Stimulated activated CD8-positive, alpha-beta memory T cell treated with anti-CD3 and anti-CD28 coated beads, Interleukin-7, amount 100 ng/mL, for 48 hours (primary cell): ENCODE measurements at regions not wholly inside any gene's neighbourhood (a gene's known extent, or its start where the extent isn't known, plus 50 kb on each side); places are given as distances from the start of the nearest gene placed in this dataset.
A peak's percentile ranks its signal among the peaks of the same experiment; 100 is the strongest.

Experiments
- DNase-seq, 2 donors: peaks; one replicate each; pipeline ENCODE4 v3.0.0-alpha.2; 2020; ENCODE audit warnings: low read depth in 1 of 2; ENCODE audit errors: extremely low read depth in 1 of 2

DNA sequence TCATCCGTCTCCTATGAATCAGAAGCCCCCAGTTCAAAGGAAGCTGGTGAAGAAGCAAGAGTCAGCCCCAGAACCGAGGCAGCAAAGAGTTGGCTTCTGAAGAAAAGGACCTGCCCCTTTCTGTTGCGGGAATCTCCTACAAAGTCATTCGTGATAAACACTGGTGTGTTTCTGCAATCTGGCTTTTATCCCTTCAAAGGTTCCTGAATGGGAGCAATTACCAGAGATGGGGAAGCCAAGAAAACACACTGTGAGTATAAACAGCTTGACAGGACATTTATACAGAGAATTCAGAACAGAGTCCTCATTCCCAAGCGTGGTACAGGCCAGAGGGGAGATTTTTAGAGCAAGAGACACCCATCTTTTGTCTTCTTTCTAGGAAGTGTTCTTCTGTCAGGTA, 226.8 kb upstream of the LNX1 start:
- DNase-seq, result no peak

GRCh38 chr4:53816561-53816960, 225.3 kb upstream of the LNX1 start:
- no peak for DNase-seq

GRCh38 chr4:53815281-53815680, 224.0 kb upstream of the LNX1 start:
- no peak for DNase-seq

DNA sequence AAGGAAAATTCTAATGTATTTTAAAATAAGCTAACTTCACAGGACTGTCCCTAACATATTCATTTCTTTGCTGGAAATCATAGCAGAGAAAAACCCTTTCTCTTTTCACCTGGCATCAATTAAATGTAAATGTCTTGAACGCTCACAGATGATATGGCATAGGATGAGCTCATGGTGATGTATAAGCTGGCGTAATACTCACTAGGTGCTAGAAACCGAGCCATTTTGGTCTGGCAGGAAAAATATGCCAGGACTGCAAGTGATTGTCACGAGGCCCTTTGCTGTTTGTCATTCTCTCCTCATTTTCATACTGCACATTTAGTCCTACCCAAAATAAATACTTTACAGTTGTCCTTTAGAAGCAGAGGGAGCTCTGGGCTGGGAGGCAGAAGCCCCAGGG, 222.7 kb upstream of the LNX1 start:
- DNase-seq, result no peak

DNA sequence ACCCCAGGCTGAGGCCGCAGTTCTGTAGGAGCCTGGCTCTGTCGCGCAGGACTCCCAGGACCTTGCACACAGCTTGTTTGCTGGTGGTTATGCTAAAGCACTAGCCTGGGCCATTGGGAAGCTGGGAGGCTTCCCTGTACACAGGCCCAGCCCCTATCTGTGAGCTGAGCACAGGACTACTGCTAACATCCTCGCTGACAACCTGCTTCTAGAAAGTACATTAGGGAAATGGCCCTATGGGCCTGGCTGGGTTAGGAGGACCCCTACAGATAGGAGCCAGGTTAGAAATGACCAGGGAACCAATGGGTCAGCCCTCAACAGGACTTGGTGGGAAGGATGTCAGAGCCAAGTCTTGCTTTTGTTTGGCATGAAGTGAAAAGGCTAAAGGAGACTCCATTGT, 219.4 kb upstream of the LNX1 start:
- DNase-seq, result no peak

DNA sequence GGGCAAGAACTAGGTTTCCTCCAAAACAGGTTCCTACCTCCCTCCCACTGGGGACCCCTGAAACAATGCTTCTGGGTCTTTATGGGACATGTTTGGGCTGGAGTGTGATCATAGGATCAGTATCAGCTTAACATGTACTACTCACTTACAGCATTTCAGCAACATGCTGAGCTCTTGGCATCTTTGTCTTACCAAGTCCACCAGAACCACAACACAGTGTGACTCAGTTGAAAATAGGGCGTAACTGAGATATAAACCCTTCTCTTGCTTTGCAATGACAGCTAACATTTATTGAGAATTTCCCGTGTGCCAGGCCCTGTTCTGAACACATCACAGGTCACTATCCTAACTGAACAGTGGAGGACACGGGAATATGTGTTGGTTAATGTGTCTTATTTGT, 218.5 kb upstream of the LNX1 start:
- DNase-seq, result no peak

GRCh38 chr4:53805291-53805690, 214.0 kb upstream of the LNX1 start:
- DNase-seq, result no peak

DNA sequence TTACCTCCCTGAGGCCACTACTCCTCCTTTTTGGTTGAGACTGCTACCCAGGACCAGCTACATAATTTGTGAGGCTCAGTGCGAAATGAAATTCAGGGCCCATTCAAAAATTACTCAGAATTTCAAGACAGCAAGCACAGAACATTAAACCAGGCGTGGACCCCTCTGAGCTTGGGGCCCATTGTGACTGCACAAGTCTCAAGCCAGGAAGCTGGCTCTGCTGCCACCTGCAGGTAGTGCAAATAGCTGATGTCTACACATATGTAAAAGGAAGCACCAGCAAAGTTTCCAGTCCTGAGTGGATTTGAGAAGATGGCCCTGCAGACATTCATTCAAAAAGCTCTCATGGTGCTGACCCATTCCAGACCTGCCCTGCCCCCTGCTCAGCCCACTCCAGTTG, 213.4 kb upstream of the LNX1 start:
- DNase-seq, result peak in 1 of 2 donors; percentile 2

DNA sequence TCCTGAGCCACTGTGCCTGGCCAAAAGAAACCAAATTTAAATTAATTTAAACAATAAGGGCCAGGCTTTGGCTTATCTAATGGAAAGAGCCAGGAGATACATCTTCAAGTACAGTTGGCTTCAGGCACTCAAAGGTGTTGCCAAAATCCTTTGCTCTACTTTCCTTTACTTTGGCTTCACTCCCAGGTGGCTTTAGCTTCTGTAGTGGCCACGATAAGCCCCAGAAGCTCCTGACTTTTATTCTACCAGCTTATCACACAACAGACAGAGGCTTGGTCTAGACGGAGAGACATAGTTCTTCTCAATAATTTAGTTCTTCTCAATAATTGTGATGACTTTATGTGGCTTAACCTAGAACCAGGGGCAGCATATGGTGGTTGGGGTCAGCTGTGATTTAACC, 211.2 kb upstream of the LNX1 start:
- DNase-seq, result no peak

DNA sequence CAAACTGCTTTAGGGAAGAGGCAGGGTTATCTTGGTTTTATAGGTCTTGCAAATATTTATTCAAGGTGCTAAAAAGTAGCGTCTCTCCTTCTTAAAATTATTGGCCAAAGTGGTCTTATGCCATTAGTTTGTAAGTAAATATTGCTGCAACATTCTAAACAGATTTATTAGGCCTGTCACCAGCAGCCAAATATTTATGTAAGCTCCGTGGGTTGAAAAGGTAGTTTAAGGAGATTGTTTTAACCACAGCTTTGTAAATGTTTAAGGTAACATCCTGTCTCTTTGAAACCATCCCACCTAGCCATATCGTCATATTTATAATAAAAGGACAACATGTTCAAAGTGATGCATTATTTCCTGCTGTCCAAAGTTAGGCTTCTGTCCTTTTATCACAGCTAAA, 210.1 kb upstream of the LNX1 start:
- DNase-seq, result no peak

GRCh38 chr4:53800741-53801140, 209.5 kb upstream of the LNX1 start:
- DNase-seq, result no peak

DNA sequence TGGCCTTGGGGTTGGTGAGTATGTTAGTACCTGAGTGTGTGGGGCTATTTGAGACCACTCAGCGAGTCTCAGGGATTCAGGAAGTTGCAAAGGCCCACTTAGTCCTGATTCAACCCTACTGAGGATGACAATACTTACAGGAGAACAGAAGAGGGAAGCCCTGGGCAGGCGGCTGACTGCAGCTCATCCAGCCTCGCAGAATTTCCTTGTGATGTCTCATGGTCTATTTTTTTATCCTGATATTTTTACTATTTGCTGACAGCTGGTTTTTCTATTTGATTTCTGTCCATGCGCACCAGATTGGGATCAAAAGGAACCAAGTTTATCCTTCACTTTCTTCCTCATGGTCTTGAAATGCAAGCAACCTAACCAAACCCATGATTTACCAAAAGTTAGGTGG, 201.8 kb upstream of the LNX1 start:
- no peak for DNase-seq

DNA sequence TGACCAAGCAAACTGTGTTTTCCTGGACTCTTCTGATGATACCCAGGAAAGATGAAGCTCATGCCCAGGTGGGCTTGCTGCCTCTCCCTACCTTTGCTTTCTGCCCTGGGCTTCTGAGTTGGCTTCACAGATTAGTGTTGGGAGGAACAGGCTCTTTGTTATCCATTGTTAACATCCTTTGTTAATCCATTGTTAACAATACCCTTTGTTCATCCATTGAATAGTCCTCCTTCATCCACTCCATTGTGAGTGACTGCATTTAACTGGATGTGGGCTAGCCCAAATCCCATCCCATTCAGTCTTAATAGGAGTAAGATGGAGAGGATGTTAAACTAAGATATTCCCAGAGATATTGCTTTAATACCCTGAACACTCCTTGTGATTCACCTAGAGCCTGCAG, 199.0 kb upstream of the LNX1 start:
- DNase-seq, result no peak

DNA sequence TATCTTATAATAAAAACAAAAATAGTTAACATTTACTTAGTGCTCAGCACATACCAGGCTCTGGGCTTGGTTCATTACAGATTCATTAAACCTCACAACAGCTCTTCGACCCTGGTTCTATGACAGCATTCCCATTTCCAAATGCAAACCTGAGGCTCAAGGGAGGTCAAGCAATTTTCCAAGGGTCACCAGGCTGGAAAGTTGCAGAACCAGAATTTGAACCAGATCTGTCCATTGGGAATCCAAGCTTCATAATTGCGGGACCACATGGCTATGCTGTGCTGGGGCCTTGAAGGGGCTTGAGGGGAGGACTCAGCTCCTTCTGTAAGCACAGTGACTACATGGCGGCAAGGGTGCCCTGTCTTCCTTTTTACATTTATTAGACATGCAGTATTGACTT, 197.3 kb upstream of the LNX1 start:
- no peak for DNase-seq

GRCh38 chr4:53788011-53788410, 196.7 kb upstream of the LNX1 start:
- DNase-seq, result no peak

GRCh38 chr4:53786632-53787031, 195.3 kb upstream of the LNX1 start:
- DNase-seq, result no peak

DNA sequence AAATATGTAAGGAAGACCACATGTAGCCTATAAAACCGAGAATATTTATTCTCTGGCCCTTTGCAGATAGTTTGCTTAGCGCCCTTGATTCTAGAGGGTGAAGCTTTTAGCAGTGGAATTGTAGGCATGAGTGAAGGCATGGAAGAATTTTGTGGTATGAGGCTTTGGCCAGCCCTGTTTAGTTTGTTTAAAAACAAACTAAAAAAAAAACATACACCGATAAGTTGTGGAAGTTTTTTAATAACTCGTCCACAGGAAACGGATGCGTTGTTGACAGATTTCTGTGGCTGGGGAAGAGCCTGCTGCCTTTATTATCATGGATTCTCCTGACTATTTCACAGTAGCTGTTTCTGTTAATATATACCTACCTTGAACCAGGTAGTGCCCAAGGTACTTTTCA, 194.7 kb upstream of the LNX1 start:
- no peak for DNase-seq

GRCh38 chr4:53784112-53784511, 192.8 kb upstream of the LNX1 start:
- no peak for DNase-seq

DNA sequence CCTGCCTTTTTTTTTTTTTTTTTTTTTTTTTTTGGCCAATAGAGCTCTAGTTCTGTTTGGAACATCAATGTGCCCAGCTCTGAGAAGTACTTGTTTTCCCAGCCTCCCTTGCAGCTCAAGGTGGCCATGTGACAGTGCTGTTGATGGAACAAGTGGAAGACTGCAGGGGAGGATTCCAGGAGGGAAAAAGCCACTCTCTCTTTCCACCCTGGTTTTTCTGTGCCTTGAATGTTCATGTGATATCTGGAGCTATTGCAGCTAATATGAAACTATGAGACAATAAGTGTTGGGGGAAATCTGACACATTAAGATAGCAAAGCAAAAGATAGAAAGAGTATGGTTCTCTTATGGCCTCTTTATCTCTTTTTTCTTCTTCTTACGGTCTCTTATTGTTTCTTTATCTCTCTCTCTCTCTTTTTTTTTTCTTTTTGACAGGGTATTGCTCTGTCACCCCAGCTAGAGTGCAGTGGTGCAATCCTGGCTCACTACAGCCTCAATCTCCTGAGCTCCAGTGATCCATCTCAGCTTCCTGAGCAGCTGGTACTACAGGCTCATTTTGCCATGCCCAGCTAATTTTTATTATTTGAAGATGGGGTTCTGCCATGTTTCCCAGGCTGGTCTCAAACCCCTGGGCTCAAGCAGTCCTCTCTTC, 192.0 kb upstream of the LNX1 start:
- no peak for DNase-seq

DNA sequence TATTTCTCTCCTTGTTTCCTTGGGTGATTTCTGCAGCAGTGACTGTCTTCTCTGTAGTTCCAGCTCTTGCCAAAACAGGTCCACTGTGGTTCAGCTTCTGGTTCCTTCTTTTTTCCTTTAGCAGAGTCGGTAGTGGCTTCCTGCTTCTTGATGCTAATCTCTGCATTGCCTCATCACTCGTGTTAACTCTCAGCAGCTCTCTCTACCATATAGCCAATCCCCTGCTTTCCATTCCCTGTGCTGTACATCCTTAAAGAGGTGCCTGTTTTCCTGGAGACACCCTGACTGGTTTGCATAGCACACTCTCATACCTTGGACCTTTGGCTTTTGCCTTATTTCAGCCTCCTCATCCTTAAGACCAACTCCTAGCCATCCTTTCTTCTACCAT, 191.2 kb upstream of the LNX1 start:
- no peak for DNase-seq

DNA sequence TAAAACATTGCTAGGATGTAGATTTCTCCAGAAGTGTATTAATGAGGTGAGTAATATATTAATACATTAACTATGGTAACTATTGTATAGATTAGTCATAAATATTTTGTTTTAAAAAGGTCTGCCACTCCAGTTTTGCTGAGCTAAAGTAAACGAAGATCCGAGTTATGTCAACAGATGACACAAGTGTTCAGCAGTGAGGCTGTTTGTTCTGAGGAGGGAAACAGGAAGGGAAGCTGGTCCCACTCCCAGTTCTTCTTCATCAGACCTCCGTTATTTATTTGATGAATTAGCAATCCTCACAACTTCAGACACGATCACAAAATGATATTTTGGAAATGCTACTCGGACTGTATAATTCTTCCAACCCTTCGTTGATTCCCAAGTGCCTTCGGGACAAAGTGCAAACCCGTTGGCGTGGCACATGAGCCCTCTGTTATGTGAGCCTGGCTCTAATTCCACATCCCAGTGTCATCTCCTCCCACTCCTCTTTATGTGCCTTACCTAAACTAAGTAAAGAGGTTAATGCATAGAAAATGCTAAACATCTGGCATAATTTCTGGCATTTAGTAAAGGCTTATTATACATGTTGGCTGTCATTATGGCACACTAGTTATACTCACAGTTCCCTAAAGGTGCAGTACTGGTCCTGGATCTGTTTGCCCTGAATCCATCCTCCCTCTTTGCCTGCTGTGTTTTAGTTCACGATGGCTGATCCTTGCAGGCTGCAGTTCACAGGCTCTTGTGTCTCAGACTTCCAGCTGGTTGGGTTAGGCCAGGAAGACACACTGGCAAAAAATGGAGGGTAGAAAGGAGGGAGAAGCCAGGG, 190.6 kb upstream of the LNX1 start:
- no peak for DNase-seq

DNA sequence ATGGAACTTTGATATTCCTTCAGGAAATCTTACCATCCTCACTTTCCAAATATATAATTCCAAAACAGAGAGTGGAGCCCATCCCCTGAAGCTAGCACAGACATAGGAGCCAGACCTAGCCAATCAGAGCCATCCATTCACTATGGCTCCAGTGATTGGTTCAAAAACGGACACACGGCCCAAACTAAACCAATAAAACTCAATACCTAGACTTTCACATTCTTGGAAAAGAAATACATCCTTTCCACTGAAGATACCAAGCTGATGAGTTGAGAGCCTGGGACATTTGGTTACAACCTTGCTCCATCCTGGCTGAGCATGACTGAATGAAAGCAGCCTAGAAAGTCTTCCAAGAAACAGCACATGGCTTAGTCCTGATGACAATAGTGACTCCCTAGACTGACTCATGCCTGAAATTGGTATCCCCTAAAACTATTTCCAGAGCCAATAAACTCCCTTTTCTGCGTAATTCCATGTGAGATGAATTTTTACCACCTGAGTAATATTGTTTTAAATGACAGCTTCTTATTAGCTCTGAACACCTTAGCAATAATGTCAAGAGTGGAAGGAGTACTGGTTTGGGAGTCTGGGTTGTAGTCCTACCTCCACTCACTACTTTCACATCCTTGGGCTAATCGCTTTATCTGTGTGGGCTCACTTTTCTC, 189.6 kb upstream of the LNX1 start:
- DNase-seq, result no peak
